ENCODE measurements at regions not wholly inside any gene's neighbourhood (a gene's known extent, or its start where the extent isn't known, plus 50 kb on each side); places are given as distances from the start of the nearest gene placed in this dataset.

- TF ChIP-seq POLR2AphosphoS5 (IDR thresholded peaks at IDR 0.05): no peak
- TF ChIP-seq CTCF (IDR thresholded peaks at IDR 0.05): no peak
- TF ChIP-seq POLR2A (IDR thresholded peaks at IDR 0.05): no peak
Measured at GRCh38 chr15:69602921-69603320, 150.3 kb downstream of the RPLP1 start.

Measured in prostate gland (tissue), 2 donors.